ENCODE measurements at regions not wholly inside any gene's neighbourhood (a gene's known extent, or its start where the extent isn't known, plus 50 kb on each side); places are given as distances from the start of the nearest gene placed in this dataset.

- no peak for DNase-seq (ENCODE audit: low read depth)
Measured at GRCh38 chr2:126568734-126569133, 87.2 kb upstream of the GYPC start.

GRCh38 chr2:126571403-126571802, 84.6 kb upstream of the GYPC start:
- DNase-seq (ENCODE audit: low read depth) = no peak

- no peak for DNase-seq (ENCODE audit: low read depth)
Measured at GRCh38 chr2:126575631-126576030, 80.3 kb upstream of the GYPC start.

- DNase-seq (ENCODE audit: low read depth) = no peak
Measured at GRCh38 chr2:126579868-126580267, 76.1 kb upstream of the GYPC start.

GRCh38 chr2:126586317-126586716, 69.6 kb upstream of the GYPC start:
- no peak for DNase-seq (ENCODE audit: low read depth)

- DNase-seq (ENCODE audit: low read depth) = no peak
Measured at GRCh38 chr2:126599062-126599461, 56.9 kb upstream of the GYPC start.

- DNase-seq (ENCODE audit: low read depth) = no peak
Measured at GRCh38 chr2:126600742-126601141, 55.2 kb upstream of the GYPC start.

- no peak for DNase-seq (ENCODE audit: low read depth)
Measured at GRCh38 chr2:126602334-126602733, 53.6 kb upstream of the GYPC start.
